22Rv1 (cell line): ENCODE measurements at regions not wholly inside any gene's neighbourhood (a gene's known extent, or its start where the extent isn't known, plus 50 kb on each side); places are given as distances from the start of the nearest gene placed in this dataset.

ENCODE experiments used
- ZFX ChIP-seq: fragments of 450-650 bp; IDR thresholded peaks from 2 replicates; pipeline ENCODE4 v1.6.1; 2017; ENCODE audit warnings: antibody characterized with exemption, borderline replicate concordance
- TF ChIP-seq, protein P1 (sequence below): fragments of 450-650 bp; IDR thresholded peaks from 2 replicates; pipeline ENCODE4 v1.5.1; 2017; ENCODE audit warnings: mild to moderate bottlenecking

DNA sequence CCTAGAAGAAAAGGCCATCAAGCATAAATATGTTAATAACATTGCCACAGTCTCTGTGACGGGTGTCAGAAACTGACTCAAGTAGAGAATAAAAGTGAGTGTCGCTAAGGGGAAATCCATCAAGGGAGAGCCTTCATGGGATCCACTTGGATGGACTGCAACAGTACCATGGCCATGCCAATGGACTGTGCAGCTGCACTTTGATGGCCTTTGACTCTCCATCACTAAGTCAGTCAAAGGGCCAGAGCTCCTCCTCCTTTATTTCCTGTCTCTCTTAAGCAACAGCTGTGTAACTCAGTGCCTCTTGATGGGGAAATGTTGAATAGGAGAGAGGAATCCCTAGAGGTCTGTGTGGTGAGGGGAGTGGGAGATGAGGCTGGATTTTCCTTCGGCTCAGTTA, 335.2 kb downstream of the BMP4 start:
- TF ChIP-seq, protein P1, sequence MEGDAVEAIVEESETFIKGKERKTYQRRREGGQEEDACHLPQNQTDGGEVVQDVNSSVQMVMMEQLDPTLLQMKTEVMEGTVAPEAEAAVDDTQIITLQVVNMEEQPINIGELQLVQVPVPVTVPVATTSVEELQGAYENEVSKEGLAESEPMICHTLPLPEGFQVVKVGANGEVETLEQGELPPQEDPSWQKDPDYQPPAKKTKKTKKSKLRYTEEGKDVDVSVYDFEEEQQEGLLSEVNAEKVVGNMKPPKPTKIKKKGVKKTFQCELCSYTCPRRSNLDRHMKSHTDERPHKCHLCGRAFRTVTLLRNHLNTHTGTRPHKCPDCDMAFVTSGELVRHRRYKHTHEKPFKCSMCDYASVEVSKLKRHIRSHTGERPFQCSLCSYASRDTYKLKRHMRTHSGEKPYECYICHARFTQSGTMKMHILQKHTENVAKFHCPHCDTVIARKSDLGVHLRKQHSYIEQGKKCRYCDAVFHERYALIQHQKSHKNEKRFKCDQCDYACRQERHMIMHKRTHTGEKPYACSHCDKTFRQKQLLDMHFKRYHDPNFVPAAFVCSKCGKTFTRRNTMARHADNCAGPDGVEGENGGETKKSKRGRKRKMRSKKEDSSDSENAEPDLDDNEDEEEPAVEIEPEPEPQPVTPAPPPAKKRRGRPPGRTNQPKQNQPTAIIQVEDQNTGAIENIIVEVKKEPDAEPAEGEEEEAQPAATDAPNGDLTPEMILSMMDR = no peak
- no peak for TF ChIP-seq ZFX
